GM21528 (cell line): ENCODE measurements at regions not wholly inside any gene's neighbourhood (a gene's known extent, or its start where the extent isn't known, plus 50 kb on each side); places are given as distances from the start of the nearest gene placed in this dataset.
"Not testable (repeated sequence)": the region's sequence is repeated elsewhere in the genome, so short reads cannot be mapped to it uniquely, and the experiment has no call there.

Experiments used
- ATAC-seq: cut with Tn5 transposase; IDR thresholded peaks from one replicate; pipeline ENCODE4 v1.9.1; 2021; ENCODE audit warnings: mild to moderate bottlenecking, moderate library complexity; ENCODE audit not compliant: unreplicated experiment, low FRiP score

DNA sequence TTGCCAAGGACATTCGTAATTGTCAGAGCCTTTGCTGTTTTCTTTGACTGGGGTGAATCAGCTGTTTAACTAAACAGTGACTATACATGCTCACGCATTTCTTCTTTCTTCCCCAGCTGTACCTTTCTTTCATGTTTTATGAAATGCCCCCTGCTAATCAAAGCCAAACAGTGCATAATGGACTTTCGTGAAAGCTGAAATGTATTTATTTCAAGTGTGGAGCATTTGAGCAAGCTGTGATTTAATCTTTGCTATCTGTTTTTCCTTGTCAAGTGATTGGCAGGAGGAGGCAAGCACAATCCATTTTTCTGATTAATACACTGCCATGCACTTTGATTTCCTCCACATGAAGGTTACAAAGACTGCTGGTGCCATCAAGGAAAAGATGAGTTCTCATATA is 831.7 kb upstream of the SPRY2 start:
- ATAC-seq = no peak

GRCh38 chr13:81171065-81171647 is 830.2 kb upstream of the SPRY2 start:
- ATAC-seq = peak; percentile 60

- ATAC-seq = not testable (repeated sequence)
These were observed 822.9 kb upstream of the SPRY2 start for GRCh38 chr13:81163823-81164222.

DNA sequence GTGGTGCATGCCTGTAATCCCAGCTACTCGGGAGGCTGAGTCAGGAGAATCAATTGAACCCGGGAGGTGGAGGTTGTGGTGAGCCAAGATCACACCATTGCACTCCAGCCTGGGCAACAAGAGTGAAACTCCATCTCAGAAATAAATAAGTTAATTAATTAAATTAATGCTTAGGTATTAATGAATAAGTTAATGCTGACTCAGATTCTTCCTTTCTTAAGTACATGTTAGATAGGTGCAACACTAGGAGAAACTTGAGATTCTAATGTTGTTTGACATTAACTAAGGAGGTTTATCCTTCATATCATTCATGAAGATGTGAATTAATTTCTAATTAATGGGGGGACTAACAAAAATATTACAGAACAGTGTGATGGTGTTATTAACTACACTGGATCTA is 812.6 kb upstream of the SPRY2 start:
- no peak for ATAC-seq

DNA sequence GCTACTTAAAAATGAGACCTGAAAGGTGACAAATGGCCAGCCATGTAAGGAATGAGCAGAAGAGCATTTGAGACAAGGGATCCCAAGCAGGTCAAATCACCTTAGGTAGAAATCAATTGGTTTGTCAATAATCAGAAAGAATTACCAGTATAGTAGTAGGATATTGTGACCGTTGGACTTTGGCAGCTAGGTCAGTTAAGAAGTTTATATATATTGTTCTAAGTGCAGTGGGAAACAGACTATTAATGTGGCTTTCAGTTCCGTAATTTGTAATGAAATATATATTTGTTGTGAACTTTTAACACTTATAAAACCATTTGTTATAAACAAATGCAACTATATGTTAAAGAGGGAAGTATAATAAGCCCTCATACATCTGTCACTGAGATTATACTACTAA is 807.9 kb upstream of the SPRY2 start:
- no peak for ATAC-seq

DNA sequence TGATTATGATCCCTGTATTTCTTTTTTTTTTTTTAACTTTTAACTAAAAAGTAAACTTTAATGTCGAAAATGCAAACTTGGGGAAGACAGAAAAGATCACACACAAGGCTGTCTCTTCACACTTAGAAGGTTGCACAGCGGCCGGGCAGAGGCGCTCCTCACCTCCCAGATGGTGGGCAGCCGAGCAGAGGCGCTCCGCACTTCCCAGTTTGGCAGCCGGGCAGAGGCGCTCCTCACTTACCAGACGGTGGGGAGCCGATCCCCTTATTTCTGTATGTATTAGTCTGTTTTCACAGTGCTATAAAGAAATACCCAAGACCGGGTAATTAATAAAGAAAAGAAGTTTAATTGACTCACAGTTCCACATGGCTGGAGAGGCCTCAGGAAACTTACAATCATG is 805.6 kb upstream of the SPRY2 start:
- ATAC-seq = not testable (repeated sequence)

DNA sequence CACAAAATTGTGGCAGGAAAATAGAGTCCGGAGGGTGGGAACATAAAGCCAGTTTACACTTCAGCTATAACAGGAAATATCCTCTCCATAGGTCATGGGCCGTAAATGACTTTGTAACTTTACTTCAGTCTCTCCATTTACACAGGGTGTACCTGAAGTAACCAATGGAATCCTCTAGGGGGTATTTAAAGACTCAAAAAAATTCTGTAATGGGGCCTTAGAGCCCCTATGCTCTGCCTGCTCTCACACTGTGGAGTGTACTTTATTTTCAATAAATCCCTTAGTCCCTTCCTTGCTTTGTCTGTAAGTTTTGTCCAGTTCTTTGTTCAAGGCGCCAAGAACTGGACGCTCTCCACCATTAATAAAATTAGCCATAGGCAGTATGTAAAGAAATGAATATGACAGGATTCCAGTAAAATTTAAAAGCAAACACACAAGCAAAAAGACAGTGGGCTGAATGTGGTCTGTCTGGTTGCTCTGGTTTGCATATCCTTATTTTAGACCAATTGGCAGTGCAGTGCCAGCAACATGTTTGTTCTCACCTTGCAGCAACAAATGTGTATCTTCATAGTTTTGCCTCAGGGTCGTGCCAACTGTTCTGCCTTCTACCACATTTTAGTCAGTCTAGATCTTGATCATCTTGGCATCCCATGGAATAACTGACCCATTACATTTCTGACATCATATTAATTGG is 801.5 kb upstream of the SPRY2 start:
- no peak for ATAC-seq

- ATAC-seq = no peak
These were observed 799.7 kb upstream of the SPRY2 start for GRCh38 chr13:81140675-81141074.

GRCh38 chr13:81139987-81140386 is 799.1 kb upstream of the SPRY2 start:
- no peak for ATAC-seq

DNA sequence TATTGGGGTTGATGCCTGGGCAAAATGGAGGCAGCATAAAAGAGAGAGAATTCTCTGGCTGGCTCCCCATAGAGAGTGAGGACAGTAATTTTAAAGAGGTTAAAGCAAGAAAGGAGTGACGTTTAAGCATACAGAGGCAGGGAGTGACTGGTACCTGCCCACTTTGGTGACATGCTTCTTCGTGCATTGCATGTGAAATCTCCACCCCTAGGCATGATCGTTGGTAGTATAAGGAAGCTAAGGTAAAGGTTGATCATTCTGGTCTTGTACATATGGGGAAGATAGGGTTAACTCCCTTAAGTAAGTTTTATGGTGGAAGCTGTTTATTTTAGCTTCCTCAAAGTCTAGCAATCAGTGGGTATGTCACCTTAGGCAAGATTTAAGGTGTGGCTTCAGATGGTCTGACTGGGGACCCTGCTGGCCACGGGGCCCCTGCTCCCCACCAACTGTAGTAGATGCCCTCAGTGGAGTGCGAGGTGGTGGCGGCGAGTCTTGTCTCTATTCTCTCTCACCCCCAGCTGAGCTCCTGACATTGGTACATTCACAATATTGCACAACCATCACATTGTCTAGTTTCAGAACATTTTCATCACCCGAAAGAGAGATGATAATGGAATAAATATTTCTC is 797.5 kb upstream of the SPRY2 start:
- ATAC-seq = no peak

- no peak for ATAC-seq
These were observed 792.1 kb upstream of the SPRY2 start for GRCh38 chr13:81133066-81133465.

- no peak for ATAC-seq
These were observed 776.5 kb upstream of the SPRY2 start for GRCh38 chr13:81117416-81117815.

DNA sequence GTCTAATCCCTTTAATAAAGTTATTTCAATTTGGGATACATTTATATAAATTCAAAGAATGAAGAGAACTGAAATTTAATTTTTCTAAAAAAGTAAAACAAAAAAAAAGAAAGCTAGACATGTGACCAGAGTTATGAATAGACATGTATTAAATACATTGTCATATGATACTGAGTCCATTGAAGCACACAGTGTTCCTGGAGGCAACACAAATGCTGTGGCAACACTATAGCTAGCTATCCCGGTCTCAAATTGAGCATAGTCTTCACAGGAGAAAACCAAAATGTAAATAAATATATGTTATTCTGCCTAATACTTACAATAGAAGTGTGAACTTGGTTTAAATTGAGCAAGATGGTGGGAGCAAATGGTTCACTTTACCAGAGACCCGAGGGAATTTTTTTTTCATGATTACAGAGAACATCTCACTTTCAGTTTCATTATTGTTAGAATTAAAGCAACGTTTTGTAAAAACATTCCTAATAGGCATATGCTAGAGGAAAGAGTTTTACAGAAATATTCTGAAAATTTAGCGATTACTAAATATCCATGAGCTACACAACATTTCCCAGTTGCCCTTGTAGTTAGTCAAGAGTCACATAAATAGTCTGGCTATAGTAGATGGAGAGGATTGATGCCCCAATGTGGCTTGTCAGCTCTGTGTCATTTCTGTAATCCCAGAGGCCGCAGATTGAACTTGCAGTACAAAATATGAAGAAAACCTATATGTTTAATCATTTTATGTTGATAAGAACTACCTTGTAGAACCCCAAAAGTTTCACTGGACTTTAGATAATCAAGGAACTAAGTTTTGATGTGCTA is 775.7 kb upstream of the SPRY2 start:
- ATAC-seq = no peak

- no peak for ATAC-seq
These were observed 768.1 kb upstream of the SPRY2 start for GRCh38 chr13:81109026-81109425.

DNA sequence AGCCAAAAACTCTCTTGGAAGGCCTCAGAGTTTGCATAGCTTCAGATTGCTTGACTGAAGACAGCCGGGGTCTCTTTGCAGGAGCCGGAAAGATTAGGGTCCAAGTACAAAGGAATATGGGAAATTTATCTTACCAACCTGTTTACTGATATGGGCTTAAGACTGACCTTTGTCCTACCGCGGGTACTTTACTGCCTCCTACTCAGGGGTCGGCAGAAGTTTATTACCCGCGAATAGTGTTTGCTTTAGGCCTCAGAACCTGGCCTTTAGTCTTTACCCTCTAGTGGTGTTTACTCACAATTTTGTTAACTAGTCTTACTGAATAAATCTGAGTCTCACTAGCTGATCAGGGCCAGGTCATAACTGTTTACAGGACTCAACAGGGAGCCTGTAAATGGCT is 765.4 kb upstream of the SPRY2 start:
- ATAC-seq = no peak

- ATAC-seq = no peak
These were observed 763.2 kb upstream of the SPRY2 start for GRCh38 chr13:81104035-81104715.

GRCh38 chr13:81102066-81102465 is 761.1 kb upstream of the SPRY2 start:
- ATAC-seq = not testable (repeated sequence)

- ATAC-seq = no peak
These were observed 748.6 kb upstream of the SPRY2 start for GRCh38 chr13:81089371-81090157.

- ATAC-seq = no peak
These were observed 740.1 kb upstream of the SPRY2 start for GRCh38 chr13:81080911-81081454.

DNA sequence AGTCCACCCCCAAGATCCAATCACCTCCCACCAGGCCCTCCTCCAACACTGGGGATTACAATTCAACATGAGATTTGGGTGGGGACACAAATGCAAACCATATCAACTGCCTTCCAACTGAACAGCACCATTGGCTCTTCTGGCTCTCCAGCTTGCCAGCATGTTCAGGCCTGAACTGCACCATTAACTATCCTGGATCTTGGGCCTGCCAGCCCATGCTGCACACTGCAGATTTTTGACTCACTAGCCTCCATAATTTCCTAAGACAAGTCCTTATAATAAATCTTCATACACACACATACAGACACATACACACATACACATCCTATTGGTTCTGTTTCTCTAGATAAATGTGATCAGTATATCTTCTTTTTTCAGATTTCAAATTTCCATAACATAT is 737.1 kb upstream of the SPRY2 start:
- ATAC-seq = no peak
